SJCRH30 (cell line): ENCODE measurements at regions not wholly inside any gene's neighbourhood (a gene's known extent, or its start where the extent isn't known, plus 50 kb on each side); places are given as distances from the start of the nearest gene placed in this dataset.

ENCODE experiments used
- DNase-seq, 2 experiments: peaks; one replicate each; pipeline ENCODE4 v3.0.0-alpha.2; 2015 to 2020
- H3K27ac ChIP-seq: fragments of 250-450 bp; sonication (Bioruptor Pico); 2 replicates; pipeline ENCODE4 v1.5.1; 2020; ENCODE audit warnings: mild to moderate bottlenecking, moderate library complexity
- H3K27me3 ChIP-seq: fragments of 250-450 bp; sonication (Bioruptor Pico); 2 replicates; pipeline ENCODE4 v1.5.1; 2020; ENCODE audit warnings: mild to moderate bottlenecking, moderate library complexity
- H3K36me3 ChIP-seq: fragments of 250-450 bp; sonication (Bioruptor Pico); 2 replicates; pipeline ENCODE4 v1.5.1; 2020; ENCODE audit warnings: mild to moderate bottlenecking, moderate library complexity
- H3K4me1 ChIP-seq: fragments of 250-450 bp; sonication (Bioruptor Pico); 2 replicates; pipeline ENCODE4 v1.5.1; 2020; ENCODE audit warnings: mild to moderate bottlenecking, moderate library complexity
- H3K4me3 ChIP-seq: fragments of 250-450 bp; sonication (Bioruptor Pico); 2 replicates; pipeline ENCODE4 v1.5.1; 2020; ENCODE audit warnings: mild to moderate bottlenecking, moderate library complexity
- H3K9me3 ChIP-seq: fragments of 250-450 bp; sonication (Bioruptor Pico); replicated peaks from 2 replicates; pipeline ENCODE4 v1.5.1; 2020; ENCODE audit warnings: mild to moderate bottlenecking, moderate library complexity

GRCh38 chr11:26093206-26093605 is 238.7 kb upstream of the ANO3 start:
- Histone ChIP-seq H3K4me1 (no peaks in the 10 kb centered on the region), H3K9me3 (no peaks in the 10 kb centered on the region), H3K27me3 (0 out of 2 replicates have a peak, but pooled peaks cover 2% of the 10 kb centered on the region), H3K27ac (no peak overlapping the region), H3K4me3 (no peak overlapping the region), H3K36me3 (no peaks in the 10 kb centered on the region)
- DNase-seq, result no peak

GRCh38 chr11:26095340-26095739 is 236.6 kb upstream of the ANO3 start:
- no peaks in the 10 kb centered on the region for H3K4me1 ChIP-seq
- DNase-seq, result no peak
- H3K27ac ChIP-seq, result no peak overlapping the region
- H3K36me3 ChIP-seq, result no peaks in the 10 kb centered on the region
- H3K4me3 ChIP-seq, result no peak overlapping the region
- H3K27me3 ChIP-seq, result 0 out of 2 replicates have a peak, but pooled peaks cover 2% of the 10 kb centered on the region
- H3K9me3 ChIP-seq, result no peaks in the 10 kb centered on the region

- H3K27me3 ChIP-seq, result 0 out of 2 replicates have a peak, but pooled peaks cover 2% of the 10 kb centered on the region
- H3K4me1 ChIP-seq, result no peaks in the 10 kb centered on the region
- H3K4me3 ChIP-seq, result no peak overlapping the region
- no peak overlapping the region for H3K27ac ChIP-seq
- no peak for DNase-seq
- no peaks in the 10 kb centered on the region for H3K36me3 ChIP-seq
- no peaks in the 10 kb centered on the region for H3K9me3 ChIP-seq
Measured at GRCh38 chr11:26096451-26096850, 235.5 kb upstream of the ANO3 start.

- no peaks in the 10 kb centered on the region for H3K4me1 ChIP-seq
- DNase-seq, result no peak
- H3K9me3 ChIP-seq, result no peaks in the 10 kb centered on the region
- H3K27ac ChIP-seq, result no peak overlapping the region
- no peak overlapping the region for H3K4me3 ChIP-seq
- H3K36me3 ChIP-seq, result no peaks in the 10 kb centered on the region
- no peaks in the 10 kb centered on the region for H3K27me3 ChIP-seq
Measured at GRCh38 chr11:26102325-26102724, 229.6 kb upstream of the ANO3 start.

GRCh38 chr11:26105762-26106423 is 226.0 kb upstream of the ANO3 start:
- H3K9me3 ChIP-seq, result no peaks in the 10 kb centered on the region
- no peak overlapping the region for H3K27ac ChIP-seq
- no peaks in the 10 kb centered on the region for H3K36me3 ChIP-seq
- no peak for DNase-seq
- no peaks in the 10 kb centered on the region for H3K4me1 ChIP-seq
- H3K4me3 ChIP-seq, result no peak overlapping the region
- no peaks in the 10 kb centered on the region for H3K27me3 ChIP-seq

GRCh38 chr11:26106726-26107125 is 225.2 kb upstream of the ANO3 start:
- no peak overlapping the region for H3K27ac ChIP-seq
- H3K36me3 ChIP-seq, result no peaks in the 10 kb centered on the region
- H3K9me3 ChIP-seq, result no peaks in the 10 kb centered on the region
- no peaks in the 10 kb centered on the region for H3K27me3 ChIP-seq
- H3K4me3 ChIP-seq, result no peak overlapping the region
- no peak for DNase-seq
- no peaks in the 10 kb centered on the region for H3K4me1 ChIP-seq

GRCh38 chr11:26109658-26110368 is 222.1 kb upstream of the ANO3 start:
- no peaks in the 10 kb centered on the region for H3K4me1 ChIP-seq
- H3K9me3 ChIP-seq, result no peaks in the 10 kb centered on the region
- H3K36me3 ChIP-seq, result no peaks in the 10 kb centered on the region
- DNase-seq, result no peak
- no peak overlapping the region for H3K4me3 ChIP-seq
- no peaks in the 10 kb centered on the region for H3K27me3 ChIP-seq
- no peak overlapping the region for H3K27ac ChIP-seq

- Histone ChIP-seq H3K4me3 (no peak overlapping the region), H3K4me1 (no peaks in the 10 kb centered on the region), H3K9me3 (no peaks in the 10 kb centered on the region), H3K27ac (no peak overlapping the region), H3K36me3 (no peaks in the 10 kb centered on the region), H3K27me3 (no peaks in the 10 kb centered on the region)
- DNase-seq, result no peak
Measured at GRCh38 chr11:26112264-26112663, 219.7 kb upstream of the ANO3 start.

GRCh38 chr11:26121466-26121865 is 210.5 kb upstream of the ANO3 start:
- Histone ChIP-seq H3K27ac (no peak overlapping the region), H3K36me3 (no peaks in the 10 kb centered on the region), H3K4me1 (no peaks in the 10 kb centered on the region), H3K9me3 (no peaks in the 10 kb centered on the region), H3K27me3 (no peaks in the 10 kb centered on the region), H3K4me3 (no peak overlapping the region)
- DNase-seq, result no peak

- no peak for DNase-seq
- no peaks in the 10 kb centered on the region for H3K4me1 ChIP-seq
- H3K4me3 ChIP-seq, result no peak overlapping the region
- H3K36me3 ChIP-seq, result no peaks in the 10 kb centered on the region
- no peaks in the 10 kb centered on the region for H3K9me3 ChIP-seq
- H3K27ac ChIP-seq, result no peak overlapping the region
- no peaks in the 10 kb centered on the region for H3K27me3 ChIP-seq
Measured at GRCh38 chr11:26126741-26127140, 205.2 kb upstream of the ANO3 start.

GRCh38 chr11:26127336-26127735 is 204.6 kb upstream of the ANO3 start:
- Histone ChIP-seq H3K27ac (no peak overlapping the region), H3K36me3 (no peaks in the 10 kb centered on the region), H3K4me1 (no peaks in the 10 kb centered on the region), H3K9me3 (no peaks in the 10 kb centered on the region), H3K27me3 (no peaks in the 10 kb centered on the region), H3K4me3 (no peak overlapping the region)
- DNase-seq, result no peak

- Histone ChIP-seq H3K27me3 (no peaks in the 10 kb centered on the region), H3K4me1 (no peaks in the 10 kb centered on the region), H3K9me3 (no peaks in the 10 kb centered on the region), H3K4me3 (no peak overlapping the region), H3K27ac (no peak overlapping the region), H3K36me3 (no peaks in the 10 kb centered on the region)
- DNase-seq, result no peak
Measured at GRCh38 chr11:26131406-26131805, 200.5 kb upstream of the ANO3 start.

GRCh38 chr11:26134053-26134452 is 197.9 kb upstream of the ANO3 start:
- Histone ChIP-seq H3K4me1 (no peaks in the 10 kb centered on the region), H3K4me3 (no peak overlapping the region), H3K36me3 (no peaks in the 10 kb centered on the region), H3K27ac (no peak overlapping the region), H3K27me3 (no peaks in the 10 kb centered on the region), H3K9me3 (no peaks in the 10 kb centered on the region)
- DNase-seq, result no peak

- no peak overlapping the region for H3K4me3 ChIP-seq
- H3K27me3 ChIP-seq, result no peaks in the 10 kb centered on the region
- no peaks in the 10 kb centered on the region for H3K36me3 ChIP-seq
- H3K27ac ChIP-seq, result no peak overlapping the region
- H3K4me1 ChIP-seq, result no peaks in the 10 kb centered on the region
- H3K9me3 ChIP-seq, result no peaks in the 10 kb centered on the region
- DNase-seq, result peak in 1 of 2 experiments; percentile 24
Measured at GRCh38 chr11:26134481-26135355, 197.2 kb upstream of the ANO3 start.

GRCh38 chr11:26137651-26138050 is 194.3 kb upstream of the ANO3 start:
- Histone ChIP-seq H3K4me1 (no peaks in the 10 kb centered on the region), H3K36me3 (no peaks in the 10 kb centered on the region), H3K4me3 (no peak overlapping the region), H3K27me3 (no peaks in the 10 kb centered on the region), H3K27ac (no peak overlapping the region), H3K9me3 (no peaks in the 10 kb centered on the region)
- no peak for DNase-seq
